GM12892 (cell line): ENCODE measurements at regions not wholly inside any gene's neighbourhood (a gene's known extent, or its start where the extent isn't known, plus 50 kb on each side); places are given as distances from the start of the nearest gene placed in this dataset.
"Not testable (repeated sequence)": the region's sequence is repeated elsewhere in the genome, so short reads cannot be mapped to it uniquely, and the experiment has no call there.

Experiments
- POLR2A ChIP-seq: IDR thresholded peaks from 2 replicates; pipeline ENCODE4 v1.6.1; 2011; ENCODE audit warnings: low read depth, low read length, control low read depth
- TAF1 ChIP-seq: IDR thresholded peaks from 2 replicates; pipeline ENCODE4 v1.6.1; 2011; ENCODE audit warnings: low read depth, mild to moderate bottlenecking, control low read depth, low read length, borderline replicate concordance

DNA sequence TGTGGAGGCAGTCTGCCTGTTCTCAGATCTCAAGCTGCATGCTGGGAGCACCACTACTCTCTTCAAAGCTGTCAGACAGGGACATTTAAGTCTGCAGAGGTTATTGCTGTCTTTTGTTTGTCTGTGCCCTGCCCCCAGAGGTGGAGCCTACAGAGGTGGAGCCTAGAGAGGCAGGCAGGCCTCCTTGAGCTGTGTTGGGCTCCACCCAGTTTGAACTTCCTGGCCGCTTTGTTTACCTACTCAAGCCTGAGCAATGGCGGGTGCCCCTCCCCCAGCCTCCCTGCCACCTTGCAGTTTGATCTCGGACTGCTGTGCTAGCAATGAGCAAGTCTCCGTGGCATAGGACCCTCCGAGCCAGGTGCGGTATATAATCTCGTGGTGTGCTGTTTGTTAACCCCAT is 64.9 kb upstream of the PARP8 start:
- TF ChIP-seq POLR2A, TAF1: not testable (repeated sequence)
